Colonic mucosa (tissue), 4 donors: ENCODE measurements at regions not wholly inside any gene's neighbourhood (a gene's known extent, or its start where the extent isn't known, plus 50 kb on each side); places are given as distances from the start of the nearest gene placed in this dataset.

Source experiments
- DNase-seq: peaks from one replicate; pipeline ENCODE4 v3.0.0-alpha.2; 2020
- H3K27ac ChIP-seq: fragments of 200-600 bp; one replicate; pipeline ENCODE4 v1.8.0; 2021
- H3K27me3 ChIP-seq: fragments of 200-600 bp; one replicate; pipeline ENCODE4 v1.8.0; 2021
- H3K36me3 ChIP-seq: fragments of 200-600 bp; one replicate; pipeline ENCODE4 v1.8.0; 2021
- H3K4me1 ChIP-seq: fragments of 200-600 bp; one replicate; pipeline ENCODE4 v1.8.0; 2021; ENCODE audit warnings: mild to moderate bottlenecking
- H3K4me3 ChIP-seq: fragments of 200-600 bp; one replicate; pipeline ENCODE4 v1.8.0; 2021
- H3K9ac ChIP-seq, 2 donors: one replicate each; pipeline ENCODE4 v1.7.0; 2013; ENCODE audit warnings: control low read depth in 2 of 2, low read depth in 2 of 2, low read length in 2 of 2
- H3K9me3 ChIP-seq: fragments of 200-600 bp; one replicate; pipeline ENCODE4 v1.8.0; 2021
- intact Hi-C: fragments of 100-400 bp; cut with DNase I; formaldehyde crosslinking; loops from one replicate; pipeline ENCODE4 v1.14.1; 2022
- TF ChIP-seq, protein P1 (sequence below): fragments of 200-600 bp; IDR thresholded peaks from one replicate; pipeline ENCODE4 v1.8.0; 2022; ENCODE audit warnings: antibody characterized with exemption, mild to moderate bottlenecking
- donor health status: healthy.
- donor health status: DM: no; HTN: no; CAD: no.
- donor health status: DM: no; HTN: no; CAD: no.

DNA sequence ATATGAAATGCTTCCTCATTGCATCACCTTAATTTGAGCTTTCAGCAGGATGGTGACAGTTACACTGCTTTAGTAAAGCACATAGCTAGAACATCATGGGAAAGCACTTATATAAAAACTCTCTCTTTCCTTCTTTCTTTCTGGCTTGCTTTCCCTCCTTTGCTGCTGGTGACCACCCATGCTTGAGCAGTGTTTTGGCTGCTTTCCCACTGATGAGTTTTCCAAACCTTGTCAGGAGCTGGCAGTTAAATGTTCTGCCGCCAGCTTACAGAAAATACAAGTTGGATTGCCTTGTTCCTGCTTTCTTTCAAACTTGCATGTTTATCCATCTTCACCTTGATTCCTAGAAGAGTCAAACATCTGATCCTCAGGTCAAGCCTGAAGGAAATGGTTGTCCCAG lies 323.9 kb downstream of the FOXA2 start:
- Histone ChIP-seq H3K9ac (no peak overlapping the region), H3K9me3 (no peaks in the 10 kb centered on the region), H3K36me3 (no peaks in the 10 kb centered on the region), H3K27ac (no peak overlapping the region), H3K4me3 (no peak overlapping the region), H3K27me3 (no peaks in the 10 kb centered on the region), H3K4me1 (no peaks in the 10 kb centered on the region)
- DNase-seq, result no peak
- TF ChIP-seq, protein P1, sequence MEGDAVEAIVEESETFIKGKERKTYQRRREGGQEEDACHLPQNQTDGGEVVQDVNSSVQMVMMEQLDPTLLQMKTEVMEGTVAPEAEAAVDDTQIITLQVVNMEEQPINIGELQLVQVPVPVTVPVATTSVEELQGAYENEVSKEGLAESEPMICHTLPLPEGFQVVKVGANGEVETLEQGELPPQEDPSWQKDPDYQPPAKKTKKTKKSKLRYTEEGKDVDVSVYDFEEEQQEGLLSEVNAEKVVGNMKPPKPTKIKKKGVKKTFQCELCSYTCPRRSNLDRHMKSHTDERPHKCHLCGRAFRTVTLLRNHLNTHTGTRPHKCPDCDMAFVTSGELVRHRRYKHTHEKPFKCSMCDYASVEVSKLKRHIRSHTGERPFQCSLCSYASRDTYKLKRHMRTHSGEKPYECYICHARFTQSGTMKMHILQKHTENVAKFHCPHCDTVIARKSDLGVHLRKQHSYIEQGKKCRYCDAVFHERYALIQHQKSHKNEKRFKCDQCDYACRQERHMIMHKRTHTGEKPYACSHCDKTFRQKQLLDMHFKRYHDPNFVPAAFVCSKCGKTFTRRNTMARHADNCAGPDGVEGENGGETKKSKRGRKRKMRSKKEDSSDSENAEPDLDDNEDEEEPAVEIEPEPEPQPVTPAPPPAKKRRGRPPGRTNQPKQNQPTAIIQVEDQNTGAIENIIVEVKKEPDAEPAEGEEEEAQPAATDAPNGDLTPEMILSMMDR, result no peak
- intact Hi-C loops, result no loop called here

DNA sequence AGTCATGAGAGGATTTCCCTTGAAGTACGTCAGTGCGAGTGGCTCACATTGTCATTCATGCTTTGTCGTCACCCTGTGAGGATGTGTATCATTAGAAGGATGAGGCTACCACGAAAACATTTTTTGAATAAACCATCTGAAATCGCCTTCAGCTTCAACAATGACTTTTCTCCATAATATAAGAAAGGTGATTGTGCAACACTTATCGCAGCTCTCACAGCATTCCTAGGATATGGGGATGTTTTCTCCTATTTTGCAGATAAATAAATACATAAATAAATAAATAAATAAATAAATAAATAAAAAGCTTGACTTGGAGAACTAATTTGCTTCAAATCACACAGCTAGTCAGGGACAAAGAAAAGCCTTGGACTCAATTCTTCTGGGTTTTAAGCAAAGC lies 326.5 kb downstream of the FOXA2 start:
- H3K9me3 ChIP-seq, result no peaks in the 10 kb centered on the region
- intact Hi-C loops, result no loop called here
- TF ChIP-seq, protein P1, result no peak

DNA sequence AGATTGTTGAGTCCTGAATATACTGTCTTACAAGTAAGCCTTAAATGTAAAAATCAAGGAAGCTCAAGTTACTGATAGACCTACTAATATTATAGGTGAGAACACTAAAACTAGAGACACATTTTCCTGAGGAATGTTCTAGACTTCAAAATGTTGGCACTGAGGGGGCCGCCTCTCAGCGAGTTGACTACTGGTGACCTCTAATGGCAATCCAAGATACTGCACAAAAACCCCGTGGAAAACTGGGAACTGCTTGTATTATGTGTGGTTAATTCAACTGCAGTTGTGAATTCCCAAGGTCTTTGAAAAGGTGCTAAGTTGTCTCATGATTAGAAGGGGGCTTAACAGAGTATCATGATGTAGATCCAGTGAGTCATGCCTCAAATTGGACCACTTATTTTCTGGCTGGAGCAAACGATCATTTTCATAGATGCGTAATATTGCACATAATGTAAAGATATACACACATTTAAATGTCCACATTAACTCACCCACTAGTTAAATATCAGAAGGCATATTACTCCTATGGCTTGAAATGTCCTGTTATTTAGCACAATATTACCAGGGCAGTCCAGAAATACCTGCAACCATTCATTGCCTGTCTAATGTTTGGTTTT lies 336.2 kb downstream of the FOXA2 start:
- no peak for DNase-seq
- TF ChIP-seq, protein P1, result no peak

More for the DNA sequence above, 326.5 kb downstream of the FOXA2 start:
- no peak for DNase-seq
- H3K4me3 ChIP-seq, result no peak overlapping the region
- H3K4me1 ChIP-seq, result no peaks in the 10 kb centered on the region
- no peaks in the 10 kb centered on the region for H3K27me3 ChIP-seq
- no peak overlapping the region for H3K9ac ChIP-seq
- no peaks in the 10 kb centered on the region for H3K36me3 ChIP-seq
- H3K27ac ChIP-seq, result no peak overlapping the region

DNA sequence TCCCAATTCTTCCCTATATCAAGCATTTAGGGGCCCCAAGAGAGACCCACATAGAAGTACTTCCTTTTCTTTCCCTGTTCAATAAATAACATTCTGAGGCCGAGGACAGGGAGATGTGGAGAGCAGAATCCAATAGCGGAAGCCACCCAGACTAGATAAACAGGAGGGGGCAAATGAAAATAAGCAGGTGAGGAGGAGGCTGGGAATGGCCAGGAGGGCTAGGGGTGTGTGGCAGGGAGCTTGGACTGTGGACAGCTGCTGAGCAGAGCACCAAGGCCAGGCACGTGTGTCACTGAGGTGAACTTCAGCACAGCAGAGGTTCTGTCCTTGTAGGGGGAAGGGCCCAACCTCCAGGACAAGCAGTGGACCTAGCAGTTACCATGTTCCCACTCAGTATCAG lies 339.2 kb downstream of the FOXA2 start:
- Histone ChIP-seq H3K9ac (no peak overlapping the region), H3K27me3 (no peaks in the 10 kb centered on the region), H3K4me3 (no peak overlapping the region), H3K36me3 (no peaks in the 10 kb centered on the region), H3K27ac (no peak overlapping the region), H3K9me3 (no peaks in the 10 kb centered on the region), H3K4me1 (no peaks in the 10 kb centered on the region)
- intact Hi-C loops, result no loop called here
- TF ChIP-seq, protein P1, result no peak
- DNase-seq, result no peak

More for the DNA sequence above, 336.2 kb downstream of the FOXA2 start:
- Histone ChIP-seq H3K27ac (no peak overlapping the region), H3K27me3 (no peaks in the 10 kb centered on the region), H3K4me1 (no peaks in the 10 kb centered on the region), H3K9me3 (no peaks in the 10 kb centered on the region), H3K4me3 (no peak overlapping the region), H3K9ac (no peak overlapping the region), H3K36me3 (no peaks in the 10 kb centered on the region)
- intact Hi-C loops, result loop anchor here (2.0 kb wide), 1 partner anchor 439 kb away; no protein-coding TSS in a partner anchor

DNA sequence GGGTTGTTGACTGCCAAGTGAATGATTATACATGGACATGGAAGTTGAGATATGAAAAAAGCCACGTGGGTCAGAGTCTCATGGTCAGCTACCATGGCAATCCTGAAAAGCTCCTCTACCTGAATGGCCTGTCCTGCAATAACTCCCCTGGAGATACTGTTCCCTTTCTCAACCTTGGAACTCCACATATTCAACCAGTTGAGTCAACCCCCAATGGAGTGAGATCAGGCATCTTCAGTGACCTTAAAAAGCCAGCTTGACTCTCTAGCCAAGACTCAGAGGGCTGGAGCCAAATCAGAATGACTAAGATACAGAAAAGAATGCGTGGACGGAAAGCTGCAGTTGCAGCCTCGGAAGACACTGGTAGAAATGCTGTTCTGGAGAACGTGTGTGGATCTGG lies 341.3 kb downstream of the FOXA2 start:
- Histone ChIP-seq H3K4me3 (no peak overlapping the region), H3K27me3 (no peaks in the 10 kb centered on the region), H3K9ac (no peak overlapping the region), H3K9me3 (no peaks in the 10 kb centered on the region), H3K36me3 (no peaks in the 10 kb centered on the region), H3K4me1 (no peaks in the 10 kb centered on the region), H3K27ac (no peak overlapping the region)
- TF ChIP-seq, protein P1, result no peak
- DNase-seq, result no peak
- intact Hi-C loops, result no loop called here
